H1 (cell line): ENCODE measurements at regions not wholly inside any gene's neighbourhood (a gene's known extent, or its start where the extent isn't known, plus 50 kb on each side); places are given as distances from the start of the nearest gene placed in this dataset.

ENCODE experiments used
- CTCF ChIA-PET: fragments of 300-600 bp; sonication (Branson Sonifier 250); formaldehyde crosslinking; loops from one replicate; lab custom pipeline; 2021; ENCODE audit not compliant: partially characterized antibody; lab: Charles Lee
- POLR2A ChIA-PET: fragments of 300-600 bp; sonication (Branson Sonifier 250); formaldehyde crosslinking; loops from one replicate; lab custom pipeline; 2021; ENCODE audit warnings: inconsistent platforms; ENCODE audit not compliant: partially characterized antibody; lab: Charles Lee
- DNase-seq, 2 experiments: peaks; one replicate each; pipeline versions ENCODE4 v3.0.0 to v3.0.0-alpha.2; 2010 to 2022; ENCODE audit warnings: low spot score in 2 of 2, low read depth in 1 of 2, mixed read lengths in 1 of 2
- FAIRE-seq: peaks from 2 replicates; lab custom pipeline; 2011; peaks lifted over from hg19 to GRCh38; lab: Jason Lieb, UNC
- H2AFZ ChIP-seq: 2 replicates; pipeline ENCODE4 v1.8.1; 2012; ENCODE audit warnings: low read length, inconsistent platforms
- H2AK5ac ChIP-seq: 2 replicates; pipeline ENCODE4 v1.6.1; 2013; ENCODE audit warnings: low read depth, low read length
- H2BK120ac ChIP-seq: replicated peaks from 2 replicates; pipeline ENCODE3; 2013; ENCODE audit warnings: low read depth, low read length, inconsistent platforms
- H2BK12ac ChIP-seq: 2 replicates; pipeline ENCODE4 v1.6.1; 2013; ENCODE audit warnings: low read depth, low read length
- H2BK15ac ChIP-seq: 2 replicates; pipeline ENCODE4 v1.6.1; 2013; ENCODE audit warnings: low read length
- H2BK20ac ChIP-seq: 2 replicates; pipeline ENCODE4 v1.6.1; 2013; ENCODE audit warnings: low read length
- H2BK5ac ChIP-seq: 2 replicates; pipeline ENCODE4 v1.6.1; 2013; ENCODE audit warnings: low read depth, low read length
- H3K14ac ChIP-seq: 2 replicates; pipeline ENCODE4 v1.6.1; 2013; ENCODE audit warnings: inconsistent platforms; ENCODE audit not compliant: insufficient read length
- H3K18ac ChIP-seq: 2 replicates; pipeline ENCODE4 v1.6.1; 2013; ENCODE audit warnings: low read length; ENCODE audit errors: extremely low read depth
- H3K23ac ChIP-seq: 2 replicates; pipeline ENCODE4 v1.6.1; 2013; ENCODE audit warnings: inconsistent platforms; ENCODE audit not compliant: insufficient read length
- H3K23me2 ChIP-seq: 2 replicates; pipeline ENCODE4 v1.6.1; 2013; ENCODE audit warnings: low read depth, low read length
- H3K27ac ChIP-seq: 2 replicates; pipeline ENCODE4 v1.6.1; 2011; ENCODE audit warnings: low read depth, low read length, inconsistent platforms
- H3K27me3 ChIP-seq, 4 experiments: replicated peaks in 1 of 4; 1 replicate in 1 of 4; 2 replicates in 3 of 4; pipeline versions ENCODE4 v1.6.1 to v1.8.1; 2011 to 2013; ENCODE audit warnings: low read length in 3 of 4, mild to moderate bottlenecking in 3 of 4, inconsistent platforms in 2 of 4, mixed read lengths in 2 of 4, moderate library complexity in 1 of 4; ENCODE audit not compliant: control insufficient read depth in 3 of 4, insufficient read depth in 3 of 4; ENCODE audit errors: extremely low read depth in 1 of 4
- H3K36me3 ChIP-seq, 4 experiments: 2 replicates each; pipeline versions ENCODE4 v1.6.1 to v1.8.1; 2011 to 2013; ENCODE audit warnings: mild to moderate bottlenecking in 4 of 4, low read length in 3 of 4, moderate library complexity in 2 of 4, control low read depth in 1 of 4, inconsistent platforms in 1 of 4; ENCODE audit not compliant: insufficient read depth in 4 of 4, control insufficient read depth in 2 of 4
- H3K4ac ChIP-seq: replicated peaks from 2 replicates; pipeline ENCODE3; 2013; ENCODE audit warnings: low read length, low read depth, mixed read lengths, inconsistent platforms; ENCODE audit not compliant: insufficient read length
- H3K4me1 ChIP-seq, 4 experiments: replicated peaks in 1 of 4; 1 replicate in 1 of 4; 2 replicates in 3 of 4; pipeline versions ENCODE4 v1.6.1 to v1.8.1; 2011 to 2013; ENCODE audit warnings: low read length in 3 of 4, inconsistent platforms in 2 of 4, mixed read lengths in 1 of 4; ENCODE audit not compliant: insufficient read depth in 4 of 4, control insufficient read depth in 3 of 4
- H3K4me2 ChIP-seq, 2 experiments: 2 replicates each; pipeline versions ENCODE4 v1.6.1 to v1.8.1; 2011 to 2013; ENCODE audit warnings: low read depth in 2 of 2, low read length in 2 of 2, control low read depth in 1 of 2, inconsistent platforms in 1 of 2, mild to moderate bottlenecking in 1 of 2; ENCODE audit not compliant: insufficient read depth in 1 of 2
- H3K4me3 ChIP-seq, 4 experiments: fragments of 200-600, 300-600 bp in 1 of 4; sonication (generic), shearing (Covaris generic), sonication (Bioruptor Twin) in 1 of 4; 2 replicates each; pipeline versions ENCODE4 v1.5.1 to v1.8.1; 2011 to 2016; ENCODE audit warnings: low read length in 4 of 4, low read depth in 3 of 4, control low read depth in 2 of 4, inconsistent platforms in 2 of 4, mild to moderate bottlenecking in 2 of 4, mixed read lengths in 1 of 4, moderate library complexity in 1 of 4; ENCODE audit not compliant: insufficient read depth in 2 of 4; ENCODE audit errors: extremely low read depth in 1 of 4
- H3K56ac ChIP-seq: replicated peaks from 2 replicates; pipeline ENCODE3; 2013; ENCODE audit warnings: low read depth, mild to moderate bottlenecking, mixed read lengths, low read length, inconsistent platforms; ENCODE audit not compliant: insufficient read length
- H3K79me1 ChIP-seq: 2 replicates; pipeline ENCODE4 v1.6.1; 2013; ENCODE audit warnings: low read depth, low read length, control low read depth
- H3K79me2 ChIP-seq, 2 experiments: 2 replicates each; pipeline versions ENCODE4 v1.6.1 to v1.8.1; 2012 to 2013; ENCODE audit warnings: low read length in 2 of 2, mild to moderate bottlenecking in 2 of 2, inconsistent platforms in 1 of 2; ENCODE audit not compliant: insufficient read depth in 2 of 2, control insufficient read depth in 1 of 2
- H3K9ac ChIP-seq, 4 experiments: replicated peaks in 1 of 4; 1 replicate in 1 of 4; 2 replicates in 3 of 4; pipeline versions ENCODE4 v1.6.1 to v1.8.1; 2011 to 2013; ENCODE audit warnings: low read depth in 3 of 4, low read length in 3 of 4, control low read depth in 2 of 4, mild to moderate bottlenecking in 2 of 4, moderate library complexity in 2 of 4, inconsistent platforms in 1 of 4; ENCODE audit errors: extremely low read depth in 1 of 4
- H3K9me3 ChIP-seq, 2 experiments: 2 replicates each; pipeline versions ENCODE4 v1.6.1 to v1.8.1; 2012 to 2013; ENCODE audit warnings: mild to moderate bottlenecking in 2 of 2, moderate library complexity in 2 of 2, control low read depth in 1 of 2, inconsistent platforms in 1 of 2, low read depth in 1 of 2, low read length in 1 of 2, mixed read lengths in 1 of 2; ENCODE audit not compliant: insufficient read depth in 2 of 2
- H4K20me1 ChIP-seq, 2 experiments: replicated peaks in 1 of 2; 2 replicates each; pipeline versions ENCODE3 to v1.8.1; 2011 to 2013; ENCODE audit warnings: inconsistent platforms in 2 of 2, low read length in 2 of 2, mild to moderate bottlenecking in 1 of 2; ENCODE audit not compliant: insufficient read depth in 2 of 2, control insufficient read depth in 1 of 2
- H4K5ac ChIP-seq: 2 replicates; pipeline ENCODE4 v1.6.1; 2013; ENCODE audit warnings: low read length, low read depth, mixed read lengths, inconsistent platforms; ENCODE audit not compliant: insufficient read length
- H4K8ac ChIP-seq: 2 replicates; pipeline ENCODE4 v1.8.0; 2013; ENCODE audit warnings: mild to moderate bottlenecking, moderate library complexity, low read length, inconsistent platforms; ENCODE audit not compliant: insufficient read depth; ENCODE audit errors: extremely low read depth
- H4K91ac ChIP-seq: replicated peaks from 2 replicates; pipeline ENCODE3; 2013; ENCODE audit warnings: low read length, mixed read lengths, inconsistent platforms; ENCODE audit not compliant: insufficient read length
- EGR1 ChIP-seq: IDR thresholded peaks from 2 replicates; pipeline ENCODE4 v1.6.1; 2011; ENCODE audit warnings: low read depth, low read length, borderline replicate concordance
- JUN ChIP-seq: IDR thresholded peaks from 2 replicates; pipeline ENCODE4 v1.6.1; 2011; ENCODE audit warnings: low read depth, mild to moderate bottlenecking, improper control_type of control experiment, low read length
- RBBP5 ChIP-seq: IDR thresholded peaks from 2 replicates; pipeline ENCODE4 v1.7.1; 2012; ENCODE audit warnings: low read depth, mild to moderate bottlenecking, inconsistent platforms, low read length, moderate library complexity, borderline replicate concordance
- RXRA ChIP-seq: IDR thresholded peaks from 2 replicates; pipeline ENCODE4 v1.6.1; 2011; ENCODE audit warnings: low read depth, mild to moderate bottlenecking, low read length, moderate library complexity; ENCODE audit not compliant: insufficient read depth
- TBP ChIP-seq: IDR thresholded peaks from 2 replicates; pipeline ENCODE4 v1.6.1; 2011; ENCODE audit warnings: low read depth, low read length, improper control_type of control experiment
- WGBS, 2 experiments: shearing (Covaris generic) in 1 of 2; methylation state at CpG; one replicate each; pipeline versions ENCODE4 v1.1.6 to v1.1.7; 2013 to 2015; ENCODE audit warnings: low lambda C conversion rate in 2 of 2, mixed read lengths in 2 of 2, inconsistent platforms in 1 of 2, low coverage in 1 of 2, missing lambda C conversion rate in 1 of 2; ENCODE audit not compliant: insufficient replicate concordance in 2 of 2, insufficient coverage in 1 of 2, insufficient read length in 1 of 2; ENCODE audit errors: extremely low coverage in 1 of 2, missing lambda C conversion rate in 1 of 2; 5-methylcytosine and 5-hydroxymethylcytosine counted together
- TF ChIP-seq, protein P1 (sequence below): IDR thresholded peaks from 2 replicates; pipeline ENCODE4 v1.6.1; 2012; ENCODE audit warnings: inconsistent platforms

DNA sequence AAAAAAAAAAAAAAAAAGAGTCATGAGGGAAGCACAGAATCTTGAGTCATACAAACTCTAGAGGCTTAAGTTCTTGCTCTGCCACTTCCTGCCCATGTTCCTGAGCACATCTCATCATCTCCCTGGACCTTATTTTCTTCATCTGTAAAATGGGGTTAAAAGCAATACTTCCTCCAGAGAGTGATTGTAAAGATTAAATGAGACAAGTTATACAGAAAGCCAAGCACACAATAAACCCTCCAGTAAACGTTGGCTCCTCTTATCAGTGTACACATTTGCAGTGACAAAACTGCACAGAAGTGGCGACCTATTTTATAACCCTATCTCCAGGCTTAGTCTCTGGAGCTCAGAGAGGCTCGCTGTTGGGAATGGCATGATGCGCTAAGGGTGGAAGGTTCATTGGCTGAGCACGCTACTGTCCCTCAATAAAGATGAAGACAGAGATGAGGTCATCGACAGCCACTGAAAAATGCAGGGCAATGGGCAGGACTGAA, 82.1 kb downstream of the RRAGC start:
- WGBS, 2 experiments = 86% methylated on average over 6 of the region's 6 CpGs; no CpG with 5 or more reads in 1 of the 2 experiments
- no peaks in the 10 kb centered on the region for H4K20me1 ChIP-seq
- no peak overlapping the region for H4K91ac ChIP-seq
- H2BK20ac ChIP-seq = 0 out of 2 replicates have a peak overlapping the region, but pooled peaks have one; percentile 3
- no peak overlapping the region for H2BK5ac ChIP-seq
- H2AFZ ChIP-seq = no peak overlapping the region
- H3K4ac ChIP-seq = no peak overlapping the region
- FAIRE-seq = no peak
- H3K36me3 ChIP-seq = no peaks in the 10 kb centered on the region
- H3K4me1 ChIP-seq = no peaks in the 10 kb centered on the region; a peak in 2 of 7 replicates
- H2BK120ac ChIP-seq = no peak overlapping the region
- H3K79me2 ChIP-seq = no peaks in the 10 kb centered on the region
- H3K27me3 ChIP-seq = no peaks in the 10 kb centered on the region
- no peaks in the 10 kb centered on the region for H3K79me1 ChIP-seq
- H3K9ac ChIP-seq = no peak overlapping the region
- no peak for TF ChIP-seq RBBP5
- TF ChIP-seq TBP = no peak
- no peak for TF ChIP-seq RXRA
- TF ChIP-seq, protein P1, sequence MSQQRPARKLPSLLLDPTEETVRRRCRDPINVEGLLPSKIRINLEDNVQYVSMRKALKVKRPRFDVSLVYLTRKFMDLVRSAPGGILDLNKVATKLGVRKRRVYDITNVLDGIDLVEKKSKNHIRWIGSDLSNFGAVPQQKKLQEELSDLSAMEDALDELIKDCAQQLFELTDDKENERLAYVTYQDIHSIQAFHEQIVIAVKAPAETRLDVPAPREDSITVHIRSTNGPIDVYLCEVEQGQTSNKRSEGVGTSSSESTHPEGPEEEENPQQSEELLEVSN = no peak
- TF ChIP-seq JUN = no peak
- TF ChIP-seq EGR1 = no peak
- H3K23ac ChIP-seq = no peak overlapping the region
- H3K4me2 ChIP-seq = no peak overlapping the region
- H3K14ac ChIP-seq = no peak overlapping the region
- no peak overlapping the region for H2AK5ac ChIP-seq
- no peak overlapping the region for H3K18ac ChIP-seq
- H3K9me3 ChIP-seq = no peaks in the 10 kb centered on the region
- H3K23me2 ChIP-seq = no peaks in the 10 kb centered on the region
- ChIA-PET CTCF (interaction anchor here (0.9 to 1.9 kb wide), 3 partner anchors 11 to 169 kb away, joined by 3 to 5 read pairs (median 3); no protein-coding TSS in a partner anchor), POLR2A (interaction anchor here (0.7 to 1.1 kb wide), 3 partner anchors 10 to 273 kb away, joined by 3 to 6 read pairs (median 3); no protein-coding TSS in a partner anchor)
- DNase-seq = no peak
- no peak overlapping the region for H3K4me3 ChIP-seq
- H4K5ac ChIP-seq = no peak overlapping the region
- H3K56ac ChIP-seq = no peak overlapping the region
- H2BK15ac ChIP-seq = no peak overlapping the region
- H2BK12ac ChIP-seq = no peak overlapping the region
- no peak overlapping the region for H3K27ac ChIP-seq
- no peak overlapping the region for H4K8ac ChIP-seq
